ENCODE measurements at regions not wholly inside any gene's neighbourhood (a gene's known extent, or its start where the extent isn't known, plus 50 kb on each side); places are given as distances from the start of the nearest gene placed in this dataset.

- TF ChIP-seq CTCF (IDR thresholded peaks at IDR 0.05; ENCODE audit: unreplicated experiment), result no peak
- no peaks in the 10 kb centered on the region for H3K36me3 Mint-ChIP-seq (ENCODE audit: low read depth, unreplicated experiment)
- H3K9me3 Mint-ChIP-seq (ENCODE audit: unreplicated experiment), result no peaks in the 10 kb centered on the region
- no peak overlapping the region for H3K27ac Mint-ChIP-seq (ENCODE audit: unreplicated experiment)
- H3K4me1 Mint-ChIP-seq (ENCODE audit: unreplicated experiment), result no peaks in the 10 kb centered on the region
- DNase-seq (ENCODE audit: low spot score), result no peak
- no peak overlapping the region for H3K4me3 Mint-ChIP-seq (ENCODE audit: unreplicated experiment)
- H3K27me3 Mint-ChIP-seq (ENCODE audit: unreplicated experiment), result peaks cover 1% of the 10 kb centered on the region
Observed at GRCh38 chr20:59537991-59538390, 66.3 kb upstream of the PHACTR3 start.

GRCh38 chr20:59547596-59547995 is 56.7 kb upstream of the PHACTR3 start:
- Mint-ChIP-seq H3K4me1 (ENCODE audit: unreplicated experiment) (no peaks in the 10 kb centered on the region), H3K4me3 (ENCODE audit: unreplicated experiment) (no peak overlapping the region), H3K36me3 (ENCODE audit: low read depth, unreplicated experiment) (no peaks in the 10 kb centered on the region), H3K27ac (ENCODE audit: unreplicated experiment) (no peak overlapping the region), H3K27me3 (ENCODE audit: unreplicated experiment) (no peaks in the 10 kb centered on the region), H3K9me3 (ENCODE audit: unreplicated experiment) (no peaks in the 10 kb centered on the region)
- no peak for DNase-seq (ENCODE audit: low spot score)
- TF ChIP-seq CTCF (IDR thresholded peaks at IDR 0.05; ENCODE audit: unreplicated experiment), result no peak
